Rectal smooth muscle tissue (tissue), 1 donor: ENCODE measurements at regions not wholly inside any gene's neighbourhood (a gene's known extent, or its start where the extent isn't known, plus 50 kb on each side); places are given as distances from the start of the nearest gene placed in this dataset.

Experiments used
- H3K27ac ChIP-seq: one replicate; pipeline ENCODE4 v1.7.0; 2013; ENCODE audit warnings: low read depth, low read length, inconsistent platforms
- H3K27me3 ChIP-seq: one replicate; pipeline ENCODE4 v1.7.0; 2013; ENCODE audit warnings: low read length; ENCODE audit not compliant: control insufficient read depth, insufficient read depth
- H3K36me3 ChIP-seq: one replicate; pipeline ENCODE4 v1.7.0; 2013; ENCODE audit warnings: low read length; ENCODE audit not compliant: control insufficient read depth, insufficient read depth
- H3K4me1 ChIP-seq: one replicate; pipeline ENCODE4 v1.7.0; 2013; ENCODE audit warnings: low read length; ENCODE audit not compliant: control insufficient read depth, insufficient read depth
- H3K4me3 ChIP-seq: one replicate; pipeline ENCODE4 v1.7.0; 2013; ENCODE audit warnings: low read length
- H3K9ac ChIP-seq: one replicate; pipeline ENCODE4 v1.7.0; 2013; ENCODE audit warnings: low read length

DNA sequence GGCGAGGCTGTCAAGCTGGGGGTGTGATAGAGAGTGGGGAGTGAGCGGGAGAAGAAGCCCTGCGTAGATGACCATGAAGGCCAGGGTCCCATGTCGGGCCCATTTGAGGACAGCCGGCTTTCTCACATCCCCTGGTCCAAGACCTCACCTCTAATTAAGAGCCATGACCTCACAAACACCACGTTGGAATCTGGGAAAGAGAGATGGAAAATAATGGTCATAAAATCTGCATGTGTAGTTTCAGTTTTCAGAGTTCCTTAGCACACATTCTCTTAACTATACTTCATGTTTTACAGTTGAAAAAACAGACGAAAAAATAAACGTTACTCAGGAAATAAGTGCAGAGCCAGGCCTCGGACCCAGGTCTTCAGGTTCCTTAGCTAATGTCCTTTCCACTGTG lies 244.8 kb upstream of the SIX2 start:
- no peak overlapping the region for H3K4me3 ChIP-seq
- no peaks in the 10 kb centered on the region for H3K4me1 ChIP-seq
- H3K9ac ChIP-seq = no peak overlapping the region
- H3K36me3 ChIP-seq = no peaks in the 10 kb centered on the region
- no peak overlapping the region for H3K27ac ChIP-seq
- H3K27me3 ChIP-seq = no peaks in the 10 kb centered on the region

DNA sequence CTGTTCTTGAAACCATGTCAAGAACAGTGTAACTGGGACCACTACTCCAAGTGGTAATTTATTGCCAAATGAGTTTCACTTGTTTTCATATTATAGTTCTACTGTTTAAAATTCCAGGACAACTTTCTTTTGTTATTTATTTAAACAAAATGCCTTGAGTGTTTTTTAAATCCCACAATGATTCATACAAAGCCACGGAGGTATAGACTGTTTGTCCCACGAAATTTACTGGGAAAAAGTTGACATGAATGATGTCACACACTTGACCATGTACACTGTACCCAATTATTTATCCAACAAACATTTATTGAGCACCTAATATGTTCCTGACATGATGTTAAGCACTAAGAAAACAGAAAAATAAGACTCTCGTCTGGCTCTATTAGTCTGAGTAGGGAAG lies 243.9 kb upstream of the SIX2 start:
- H3K9ac ChIP-seq = no peak overlapping the region

DNA sequence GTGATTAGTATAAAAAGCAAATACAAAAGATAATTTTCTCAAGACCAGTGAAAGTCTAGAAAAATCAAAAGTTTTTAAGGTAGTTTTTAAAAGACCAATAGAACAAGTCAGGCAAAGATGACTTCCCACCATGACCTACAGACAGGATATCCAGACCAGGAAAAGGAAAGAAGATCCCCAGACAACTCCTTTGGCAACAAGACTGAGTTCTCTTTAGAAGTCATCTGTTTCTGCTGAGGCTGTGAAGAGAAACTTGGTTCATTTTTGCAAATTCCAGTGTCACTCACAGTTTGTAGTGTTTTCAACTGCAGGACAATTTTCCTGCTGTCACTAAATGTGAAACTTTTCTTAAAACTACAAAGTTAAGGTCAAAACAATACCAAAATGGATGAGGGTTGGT lies 240.9 kb upstream of the SIX2 start:
- Histone ChIP-seq H3K36me3 (no peaks in the 10 kb centered on the region), H3K27ac (no peak overlapping the region), H3K9ac (no peak overlapping the region), H3K4me3 (no peak overlapping the region), H3K27me3 (no peaks in the 10 kb centered on the region), H3K4me1 (no peaks in the 10 kb centered on the region)

More for the DNA sequence above, 243.9 kb upstream of the SIX2 start:
- Histone ChIP-seq H3K4me1 (no peaks in the 10 kb centered on the region), H3K27me3 (no peaks in the 10 kb centered on the region), H3K36me3 (no peaks in the 10 kb centered on the region), H3K4me3 (no peak overlapping the region), H3K27ac (no peak overlapping the region)

DNA sequence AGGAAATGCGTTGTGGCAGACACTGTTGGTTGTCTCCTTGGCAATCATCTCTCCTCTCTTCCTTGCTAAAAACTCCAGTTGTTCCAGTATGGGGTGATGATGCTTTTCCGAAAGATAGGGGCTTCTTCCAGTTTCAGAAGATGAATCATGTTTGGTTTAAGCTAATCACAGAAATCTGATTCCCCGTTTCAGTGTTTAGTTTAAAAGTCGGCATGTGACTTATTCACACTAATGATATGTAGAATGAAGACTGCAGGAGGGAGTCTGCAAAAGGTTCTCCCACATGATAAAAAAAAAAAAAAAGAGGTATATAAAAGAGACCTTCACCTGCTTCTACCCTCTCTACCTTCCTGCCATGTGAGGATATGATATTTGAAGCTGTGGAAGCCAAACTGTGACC lies 239.0 kb upstream of the SIX2 start:
- H3K4me1 ChIP-seq = no peaks in the 10 kb centered on the region
- H3K27ac ChIP-seq = no peak overlapping the region
- no peak overlapping the region for H3K9ac ChIP-seq
- H3K36me3 ChIP-seq = no peaks in the 10 kb centered on the region
- no peaks in the 10 kb centered on the region for H3K27me3 ChIP-seq
- no peak overlapping the region for H3K4me3 ChIP-seq

DNA sequence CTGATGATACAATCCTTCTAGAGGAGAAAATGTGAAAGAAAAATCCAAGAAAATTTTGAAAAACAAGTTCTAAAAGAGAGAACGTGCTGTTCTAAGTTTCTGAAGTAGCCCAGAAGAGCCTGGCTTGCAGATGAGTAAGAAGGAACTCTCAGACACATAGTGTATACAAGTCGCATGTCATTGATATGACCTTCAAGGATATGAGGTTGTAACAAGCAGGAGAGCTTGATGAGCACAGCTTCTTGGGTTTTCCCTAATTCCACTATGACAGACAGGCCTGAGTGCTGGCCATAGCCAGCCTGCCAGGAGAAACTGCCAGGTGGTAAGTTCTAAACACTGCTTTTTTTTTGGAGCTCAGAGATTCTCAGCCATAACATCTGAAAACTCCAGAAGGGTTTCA lies 235.7 kb upstream of the SIX2 start:
- Histone ChIP-seq H3K27me3 (no peaks in the 10 kb centered on the region), H3K4me3 (no peak overlapping the region), H3K4me1 (peaks cover 10% of the 10 kb centered on the region), H3K9ac (no peak overlapping the region), H3K27ac (no peak overlapping the region), H3K36me3 (no peaks in the 10 kb centered on the region)

DNA sequence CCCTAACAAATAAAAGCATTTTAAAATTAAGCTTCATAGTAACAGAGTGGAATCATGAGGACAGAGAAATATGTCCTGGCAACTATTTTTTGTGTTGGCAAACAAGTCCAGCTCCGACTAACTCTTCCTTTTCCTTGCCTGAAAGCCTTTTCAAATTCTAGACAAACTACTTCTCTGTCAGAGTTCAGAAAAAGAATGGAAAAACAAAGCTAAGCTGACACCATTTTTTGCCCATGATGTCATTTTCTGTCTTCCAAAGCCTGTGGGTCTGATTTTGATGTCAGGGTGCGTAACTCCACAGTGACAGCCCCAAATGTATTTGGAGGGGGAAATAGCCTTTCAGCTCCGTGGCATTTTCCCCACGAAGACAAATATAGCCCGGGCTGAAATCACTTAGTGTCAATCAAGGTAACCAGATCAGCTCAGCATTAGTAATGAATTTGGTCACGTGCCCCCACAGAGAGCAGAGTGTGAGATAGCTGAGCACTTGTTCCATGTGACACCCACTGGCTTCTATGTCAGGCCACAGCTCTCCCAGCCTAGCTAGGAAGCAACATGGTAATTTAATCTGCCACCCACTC lies 233.0 kb upstream of the SIX2 start:
- no peak overlapping the region for H3K27ac ChIP-seq
- H3K9ac ChIP-seq = no peak overlapping the region
- H3K27me3 ChIP-seq = no peaks in the 10 kb centered on the region
- no peaks in the 10 kb centered on the region for H3K36me3 ChIP-seq
- no peak overlapping the region for H3K4me3 ChIP-seq
- peaks cover 10% of the 10 kb centered on the region for H3K4me1 ChIP-seq

GRCh38 chr2:45241061-45241561 lies 231.9 kb upstream of the SIX2 start:
- Histone ChIP-seq H3K4me1 (peaks cover 10% of the 10 kb centered on the region), H3K27me3 (no peaks in the 10 kb centered on the region), H3K36me3 (no peaks in the 10 kb centered on the region), H3K27ac (no peak overlapping the region), H3K9ac (no peak overlapping the region), H3K4me3 (no peak overlapping the region)

GRCh38 chr2:45237850-45238542 lies 228.7 kb upstream of the SIX2 start:
- H3K27ac ChIP-seq = no peak overlapping the region
- peaks cover 10% of the 10 kb centered on the region for H3K4me1 ChIP-seq
- H3K4me3 ChIP-seq = no peak overlapping the region
- H3K36me3 ChIP-seq = no peaks in the 10 kb centered on the region
- H3K9ac ChIP-seq = no peak overlapping the region
- no peaks in the 10 kb centered on the region for H3K27me3 ChIP-seq

DNA sequence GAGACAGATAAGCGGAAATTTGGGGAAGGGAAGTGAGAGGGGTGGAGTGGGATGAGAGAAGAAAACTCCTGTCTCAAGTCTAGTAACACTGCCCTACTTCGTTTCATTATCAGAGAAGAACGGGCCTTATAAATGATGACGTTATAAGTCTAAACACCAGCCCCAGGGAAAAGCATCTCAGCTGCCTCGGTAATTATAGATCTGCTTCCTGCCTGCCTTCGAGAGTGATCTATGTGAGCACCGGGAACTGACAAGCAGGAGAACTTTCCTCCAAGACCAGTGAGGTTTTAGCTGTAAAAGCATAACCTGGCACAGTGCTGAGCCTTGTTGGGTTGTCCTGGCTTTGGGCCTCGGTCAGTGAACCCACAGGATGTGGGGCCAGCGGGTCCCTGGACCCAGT lies 227.9 kb upstream of the SIX2 start:
- no peak overlapping the region for H3K9ac ChIP-seq
- no peak overlapping the region for H3K27ac ChIP-seq
- H3K4me3 ChIP-seq = no peak overlapping the region
- H3K4me1 ChIP-seq = peaks cover 10% of the 10 kb centered on the region
- H3K27me3 ChIP-seq = no peaks in the 10 kb centered on the region
- no peaks in the 10 kb centered on the region for H3K36me3 ChIP-seq

- Histone ChIP-seq H3K9ac (no peak overlapping the region), H3K27ac (no peak overlapping the region), H3K27me3 (no peaks in the 10 kb centered on the region)
These were observed 227.0 kb upstream of the SIX2 start for GRCh38 chr2:45236268-45236667.

DNA sequence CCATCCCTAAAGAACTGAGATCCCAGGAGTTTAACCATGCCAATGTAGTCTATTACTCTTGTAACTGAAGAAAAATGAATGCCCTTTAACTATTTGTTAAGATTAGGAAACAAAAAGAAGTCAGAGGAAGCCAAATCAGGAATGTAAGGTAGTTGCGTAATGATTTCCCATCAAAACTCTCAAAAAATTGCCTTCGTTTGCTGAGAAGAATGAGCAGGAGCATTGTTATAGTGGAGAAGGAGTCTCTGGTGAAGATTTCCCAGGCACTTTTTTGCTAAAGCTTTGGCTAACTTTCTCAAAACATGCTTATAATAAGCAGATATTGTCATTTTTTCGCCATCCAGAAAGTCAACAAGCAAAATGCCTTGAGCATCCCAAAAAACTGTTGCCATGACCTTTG lies 224.0 kb upstream of the SIX2 start:
- Histone ChIP-seq H3K4me3 (no peak overlapping the region), H3K36me3 (no peaks in the 10 kb centered on the region), H3K27me3 (no peaks in the 10 kb centered on the region), H3K9ac (no peak overlapping the region), H3K4me1 (no peaks in the 10 kb centered on the region), H3K27ac (no peak overlapping the region)

More at GRCh38 chr2:45236268-45236667, 227.0 kb upstream of the SIX2 start:
- H3K36me3 ChIP-seq = no peaks in the 10 kb centered on the region
- H3K4me1 ChIP-seq = peaks cover 5% of the 10 kb centered on the region
- H3K4me3 ChIP-seq = no peak overlapping the region

DNA sequence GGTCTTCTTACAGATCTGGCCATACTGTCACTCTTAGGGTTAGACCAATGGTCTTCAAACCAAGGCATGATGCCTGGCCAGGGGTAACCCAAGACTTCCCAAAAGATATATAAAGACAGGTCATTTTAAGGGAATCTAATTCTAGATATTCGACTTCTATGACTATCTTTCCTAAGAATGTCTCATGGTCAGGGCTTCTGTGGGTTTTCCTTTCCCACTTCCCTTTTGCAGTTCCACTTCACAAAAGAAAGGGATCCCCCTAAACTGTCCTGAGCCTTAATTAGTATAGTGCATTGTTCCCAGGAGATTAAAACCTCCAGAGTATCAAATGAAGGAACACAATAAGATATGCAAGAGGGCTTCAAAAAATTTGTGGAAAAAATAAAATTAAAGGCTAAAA lies 223.6 kb upstream of the SIX2 start:
- Histone ChIP-seq H3K36me3 (no peaks in the 10 kb centered on the region), H3K4me3 (no peak overlapping the region), H3K9ac (no peak overlapping the region), H3K27me3 (no peaks in the 10 kb centered on the region), H3K27ac (no peak overlapping the region), H3K4me1 (no peaks in the 10 kb centered on the region)

GRCh38 chr2:45229411-45229810 lies 220.2 kb upstream of the SIX2 start:
- no peak overlapping the region for H3K4me3 ChIP-seq
- H3K27ac ChIP-seq = no peak overlapping the region
- H3K4me1 ChIP-seq = no peaks in the 10 kb centered on the region
- H3K9ac ChIP-seq = no peak overlapping the region
- H3K36me3 ChIP-seq = no peaks in the 10 kb centered on the region
- H3K27me3 ChIP-seq = no peaks in the 10 kb centered on the region
